ENCODE measurements at regions not wholly inside any gene's neighbourhood (a gene's known extent, or its start where the extent isn't known, plus 50 kb on each side); places are given as distances from the start of the nearest gene placed in this dataset.
A peak's percentile ranks its signal among the peaks of the same experiment; 100 is the strongest.

GRCh38 chr13:72317346-72318109, 409.9 kb downstream of the MZT1 start:
- DNase-seq: peak; percentile 56

- DNase-seq: peak; percentile 89
Observed at GRCh38 chr13:72316716-72317115, 410.7 kb downstream of the MZT1 start.

- DNase-seq: no peak
Observed at GRCh38 chr13:72315312-72315711, 412.1 kb downstream of the MZT1 start.

GRCh38 chr13:72314210-72314609, 413.2 kb downstream of the MZT1 start:
- no peak for DNase-seq

GRCh38 chr13:72313546-72313945, 413.9 kb downstream of the MZT1 start:
- no peak for DNase-seq

- no peak for DNase-seq
Observed at GRCh38 chr13:72303941-72304746, 423.3 kb downstream of the MZT1 start.

GRCh38 chr13:72296246-72296645, 429.2 kb upstream of the DACH1 start:
- no peak for DNase-seq

GRCh38 chr13:72295153-72295552, 428.1 kb upstream of the DACH1 start:
- no peak for DNase-seq

GRCh38 chr13:72293206-72293605, 426.2 kb upstream of the DACH1 start:
- no peak for DNase-seq

GRCh38 chr13:72290962-72291681, 424.1 kb upstream of the DACH1 start:
- no peak for DNase-seq

- DNase-seq: no peak
Observed at GRCh38 chr13:72286421-72286820, 419.4 kb upstream of the DACH1 start.

- DNase-seq: no peak
Observed at GRCh38 chr13:72284791-72285190, 417.8 kb upstream of the DACH1 start.

GRCh38 chr13:72261732-72262131, 394.7 kb upstream of the DACH1 start:
- DNase-seq: no peak

- DNase-seq: no peak
Observed at GRCh38 chr13:72259528-72259927, 392.5 kb upstream of the DACH1 start.

- DNase-seq: no peak
Observed at GRCh38 chr13:72258340-72258981, 391.5 kb upstream of the DACH1 start.

- peak; percentile 39 for DNase-seq
Observed at GRCh38 chr13:72255908-72256307, 388.9 kb upstream of the DACH1 start.

GRCh38 chr13:72253754-72254153, 386.8 kb upstream of the DACH1 start:
- DNase-seq: no peak

GRCh38 chr13:72246396-72246795, 379.4 kb upstream of the DACH1 start:
- no peak for DNase-seq

GRCh38 chr13:72244788-72245187, 377.8 kb upstream of the DACH1 start:
- DNase-seq: no peak

- DNase-seq: no peak
Observed at GRCh38 chr13:72230131-72230530, 363.1 kb upstream of the DACH1 start.

- no peak for DNase-seq
Observed at GRCh38 chr13:72229067-72229466, 362.1 kb upstream of the DACH1 start.

- no peak for DNase-seq
Observed at GRCh38 chr13:72221276-72221962, 354.4 kb upstream of the DACH1 start.

- no peak for DNase-seq
Observed at GRCh38 chr13:72218966-72219365, 352.0 kb upstream of the DACH1 start.
